GM10266 (cell line): ENCODE measurements at regions not wholly inside any gene's neighbourhood (a gene's known extent, or its start where the extent isn't known, plus 50 kb on each side); places are given as distances from the start of the nearest gene placed in this dataset.

Experiments
- DNase-seq: peaks from one replicate; pipeline ENCODE4 v3.0.0; 2012; ENCODE audit errors: extremely low spot score
- TF ChIP-seq, protein P1 (sequence below): IDR thresholded peaks from 2 replicates; pipeline ENCODE4 v1.5.1; 2012; ENCODE audit warnings: mild to moderate bottlenecking, low read depth; ENCODE audit not compliant: control insufficient read depth, insufficient read depth; ENCODE audit errors: missing control alignments

DNA sequence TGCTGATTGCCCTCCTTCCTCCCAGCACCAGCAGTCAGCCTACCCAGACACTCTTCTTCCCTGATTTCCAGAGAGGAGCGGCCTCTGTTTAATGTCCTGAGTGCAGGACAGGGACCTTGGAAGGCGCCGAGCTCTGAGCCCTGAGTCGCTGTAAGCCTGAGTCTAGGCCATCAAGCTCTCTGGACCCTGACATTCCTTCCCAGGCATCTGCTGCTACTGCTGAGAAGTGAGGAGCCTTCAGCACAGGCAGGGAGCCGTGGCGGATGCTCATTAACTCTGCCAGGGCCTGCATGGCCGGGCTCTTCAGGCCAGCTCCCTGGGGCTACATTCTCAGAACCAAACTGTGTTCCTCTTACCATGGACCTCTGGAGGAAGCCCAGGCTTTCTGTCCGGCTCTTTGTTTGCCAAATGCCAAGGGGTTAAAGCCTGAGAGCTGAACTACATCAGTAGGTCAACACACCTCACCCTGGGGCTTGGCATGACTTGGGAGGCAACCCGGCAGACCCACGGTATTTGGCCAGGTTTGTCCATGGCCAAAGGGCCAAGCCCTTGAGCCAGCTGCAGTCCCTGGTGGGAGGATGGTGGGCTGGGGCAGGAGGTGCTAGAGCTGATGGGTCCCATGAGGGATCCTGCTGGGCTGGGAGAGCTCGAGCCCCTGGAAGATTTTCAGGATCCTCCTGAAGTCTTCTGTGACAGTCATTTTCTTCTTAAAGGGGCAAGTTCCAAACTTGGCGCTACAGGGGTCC is 721.4 kb downstream of the BRD1 start:
- no peak for DNase-seq
- TF ChIP-seq, protein P1, sequence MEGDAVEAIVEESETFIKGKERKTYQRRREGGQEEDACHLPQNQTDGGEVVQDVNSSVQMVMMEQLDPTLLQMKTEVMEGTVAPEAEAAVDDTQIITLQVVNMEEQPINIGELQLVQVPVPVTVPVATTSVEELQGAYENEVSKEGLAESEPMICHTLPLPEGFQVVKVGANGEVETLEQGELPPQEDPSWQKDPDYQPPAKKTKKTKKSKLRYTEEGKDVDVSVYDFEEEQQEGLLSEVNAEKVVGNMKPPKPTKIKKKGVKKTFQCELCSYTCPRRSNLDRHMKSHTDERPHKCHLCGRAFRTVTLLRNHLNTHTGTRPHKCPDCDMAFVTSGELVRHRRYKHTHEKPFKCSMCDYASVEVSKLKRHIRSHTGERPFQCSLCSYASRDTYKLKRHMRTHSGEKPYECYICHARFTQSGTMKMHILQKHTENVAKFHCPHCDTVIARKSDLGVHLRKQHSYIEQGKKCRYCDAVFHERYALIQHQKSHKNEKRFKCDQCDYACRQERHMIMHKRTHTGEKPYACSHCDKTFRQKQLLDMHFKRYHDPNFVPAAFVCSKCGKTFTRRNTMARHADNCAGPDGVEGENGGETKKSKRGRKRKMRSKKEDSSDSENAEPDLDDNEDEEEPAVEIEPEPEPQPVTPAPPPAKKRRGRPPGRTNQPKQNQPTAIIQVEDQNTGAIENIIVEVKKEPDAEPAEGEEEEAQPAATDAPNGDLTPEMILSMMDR, result no peak

GRCh38 chr22:49104434-49104833 is 723.2 kb downstream of the BRD1 start:
- TF ChIP-seq, protein P1, result no peak

GRCh38 chr22:49103314-49104059 is 724.2 kb downstream of the BRD1 start:
- no peak for DNase-seq
- TF ChIP-seq, protein P1, result no peak

More at GRCh38 chr22:49104434-49104833, 723.2 kb downstream of the BRD1 start:
- DNase-seq, result no peak

DNA sequence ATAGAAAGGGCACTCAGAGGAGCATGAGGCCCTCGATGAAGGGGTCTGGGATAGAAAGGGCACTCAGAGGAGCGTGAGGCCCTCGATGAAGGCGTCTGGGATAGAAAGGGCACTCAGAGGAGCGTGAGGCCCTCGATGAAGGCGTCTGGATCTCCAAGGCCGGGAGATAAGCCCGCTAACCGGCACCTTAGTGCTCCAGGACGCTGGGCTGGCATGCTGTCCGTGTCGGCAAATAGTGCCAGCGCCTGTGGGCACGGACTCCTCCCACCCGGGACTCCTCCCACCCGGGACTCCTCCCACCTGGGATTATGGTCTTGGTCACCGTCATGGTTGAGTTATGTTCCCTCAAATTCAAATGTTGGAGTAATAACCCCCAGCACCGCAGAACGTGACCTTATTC is 725.3 kb downstream of the BRD1 start:
- no peak for DNase-seq
- TF ChIP-seq, protein P1, result no peak

GRCh38 chr22:49101873-49102272 is 725.8 kb downstream of the BRD1 start:
- DNase-seq, result no peak
- TF ChIP-seq, protein P1, result no peak

GRCh38 chr22:49101225-49101624 is 726.4 kb downstream of the BRD1 start:
- TF ChIP-seq, protein P1, result no peak
- DNase-seq, result no peak

DNA sequence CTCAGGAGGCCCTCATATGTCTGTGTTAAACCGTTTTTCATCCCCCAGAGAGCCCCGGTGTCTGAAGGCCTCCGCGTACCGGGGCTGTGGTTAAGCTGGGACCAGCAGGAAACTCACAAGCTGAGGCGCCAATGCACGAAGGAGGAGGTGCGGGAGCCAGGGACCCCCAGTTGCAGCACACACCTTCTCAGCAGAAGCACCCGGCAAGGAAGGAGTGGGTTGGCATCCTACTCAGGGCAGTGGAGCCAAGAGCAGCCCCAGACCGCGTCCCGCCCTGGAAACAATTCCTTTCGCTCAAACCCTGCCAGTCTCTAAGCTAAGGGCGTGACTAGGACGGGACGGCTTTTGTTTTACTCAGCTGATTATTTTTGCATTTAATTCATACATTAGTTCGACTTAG is 726.9 kb downstream of the BRD1 start:
- TF ChIP-seq, protein P1, result no peak
- no peak for DNase-seq
